ENCODE measurements at regions not wholly inside any gene's neighbourhood (a gene's known extent, or its start where the extent isn't known, plus 50 kb on each side); places are given as distances from the start of the nearest gene placed in this dataset.
"Not testable (repeated sequence)": the region's sequence is repeated elsewhere in the genome, so short reads cannot be mapped to it uniquely, and the experiment has no call there.

DNA sequence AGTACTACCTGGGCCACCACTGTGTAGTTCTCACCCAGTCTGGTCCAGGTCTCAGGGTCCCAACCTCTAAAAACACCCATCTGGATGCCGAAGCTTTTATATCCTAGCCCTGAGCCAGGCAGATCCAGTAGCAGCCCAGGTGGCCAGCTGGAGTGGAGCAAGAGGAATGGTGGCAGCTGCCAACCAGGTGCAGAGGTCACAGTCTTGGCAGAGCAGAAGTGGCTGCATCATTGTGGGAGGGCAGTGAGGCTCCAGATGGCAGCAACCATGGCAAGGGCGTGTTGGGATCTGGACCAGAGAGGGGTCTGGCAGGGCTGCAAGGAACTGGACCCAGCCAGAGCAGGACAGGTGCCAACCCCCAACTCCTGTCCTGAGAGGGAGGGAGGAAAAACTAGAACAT is 72.2 kb upstream of the AGAP1 start:
- DNase-seq (ENCODE audit: low read depth in 2 of 3, low spot score in 2 of 3), result no peak

- no peak for DNase-seq (ENCODE audit: low read depth in 2 of 3, low spot score in 2 of 3)
These were observed 63.3 kb upstream of the AGAP1 start for GRCh38 chr2:235430366-235431083.

GRCh38 chr2:235432741-235433520 is 60.9 kb upstream of the AGAP1 start:
- DNase-seq (ENCODE audit: low read depth in 2 of 3, low spot score in 2 of 3), result no peak

- peak in 2 of 3 donors; percentile 44 to 76 for DNase-seq (ENCODE audit: low read depth in 2 of 3, low spot score in 2 of 3)
These were observed 60.0 kb upstream of the AGAP1 start for GRCh38 chr2:235433860-235434259.

- DNase-seq (ENCODE audit: low read depth in 2 of 3, low spot score in 2 of 3), result no peak
These were observed 53.7 kb upstream of the AGAP1 start for GRCh38 chr2:235439959-235440662.

DNA sequence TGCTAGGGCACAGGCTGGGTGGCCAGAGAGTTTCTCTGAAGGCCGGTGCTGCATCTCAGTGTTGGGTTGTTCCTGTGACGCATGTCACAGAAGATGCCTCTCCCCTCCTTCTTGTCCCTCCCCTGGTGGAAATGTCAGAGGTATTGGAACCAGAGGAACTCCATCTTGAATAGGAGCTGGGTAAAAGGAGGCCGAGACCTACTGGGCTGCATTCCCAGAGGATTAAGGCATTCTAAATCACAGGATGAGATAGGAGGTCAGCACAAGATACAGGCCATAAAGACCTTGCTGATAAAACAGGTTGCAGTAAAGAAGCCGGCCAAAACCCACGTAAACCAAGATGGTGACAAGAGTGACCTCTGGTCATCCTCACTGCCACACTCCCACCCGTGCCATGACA is 50.3 kb upstream of the AGAP1 start:
- DNase-seq (ENCODE audit: low read depth in 2 of 3, low spot score in 2 of 3), result not testable (repeated sequence)
